GM23338 (cell line): ENCODE measurements at regions not wholly inside any gene's neighbourhood (a gene's known extent, or its start where the extent isn't known, plus 50 kb on each side); places are given as distances from the start of the nearest gene placed in this dataset.

Experiments used
- ATAC-seq: fragments of 200-7000 bp; cut with Tn5 transposase; 3 replicates; pipeline ENCODE4 v1.9.1; 2020
- DNase-seq: peaks from one replicate; pipeline ENCODE4 v3.0.0-alpha.2; 2015; ENCODE audit warnings: low spot score
- H2AFZ ChIP-seq: fragments of 200-600 bp; sonication (generic); 2 replicates; pipeline ENCODE4 v1.8.0; 2016; ENCODE audit warnings: antibody characterized with exemption, mild to moderate bottlenecking, moderate library complexity
- H3F3A ChIP-seq: fragments of 200-600 bp; sonication (generic); replicated peaks from 2 replicates; pipeline ENCODE4 v1.8.0; 2017; ENCODE audit warnings: antibody characterized with exemption, mixed run types, low read depth
- H3K27ac ChIP-seq: fragments of 200-600 bp; sonication (generic); 2 replicates; pipeline ENCODE4 v1.6.1; 2016; ENCODE audit warnings: low read depth
- H3K27me3 ChIP-seq: fragments of 200-600 bp; sonication (generic); 2 replicates; pipeline ENCODE4 v1.8.0; 2016; ENCODE audit warnings: mild to moderate bottlenecking, mixed run types, moderate library complexity; ENCODE audit not compliant: insufficient read depth
- H3K36me3 ChIP-seq: fragments of 200-600 bp; sonication (generic); 2 replicates; pipeline ENCODE4 v1.8.0; 2016; ENCODE audit warnings: mild to moderate bottlenecking; ENCODE audit not compliant: insufficient read depth
- H3K4me1 ChIP-seq: fragments of 200-600 bp; sonication (generic); 2 replicates; pipeline ENCODE4 v1.8.0; 2016; ENCODE audit warnings: mild to moderate bottlenecking, moderate library complexity; ENCODE audit not compliant: insufficient read depth
- H3K4me2 ChIP-seq: fragments of 200-600 bp; sonication (generic); 2 replicates; pipeline ENCODE4 v1.7.1; 2017; ENCODE audit warnings: mixed run types
- H3K4me3 ChIP-seq: fragments of 200-600 bp; sonication (generic); 2 replicates; pipeline ENCODE4 v1.6.1; 2016; ENCODE audit warnings: mixed run types
- H3K79me2 ChIP-seq: fragments of 200-600 bp; sonication (generic); replicated peaks from 2 replicates; pipeline ENCODE4 v1.8.0; 2017; ENCODE audit warnings: mild to moderate bottlenecking; ENCODE audit not compliant: insufficient read depth
- H3K9me2 ChIP-seq: fragments of 200-600 bp; sonication (generic); 2 replicates; pipeline ENCODE4 v1.8.0; 2017; ENCODE audit not compliant: insufficient read depth
- H4K20me1 ChIP-seq: fragments of 200-600 bp; sonication (generic); replicated peaks from 2 replicates; pipeline ENCODE4 v1.8.0; 2017; ENCODE audit warnings: mild to moderate bottlenecking; ENCODE audit not compliant: insufficient read depth
- H3K27ac Mint-ChIP-seq: 2 replicates; pipeline ENCODE4 v1.8.0; 2020; ENCODE audit warnings: inconsistent platforms, mild to moderate bottlenecking, moderate library complexity, mixed read lengths
- H3K27me3 Mint-ChIP-seq: 3 replicates; pipeline ENCODE4 v1.8.0; 2022; ENCODE audit warnings: low read depth, mild to moderate bottlenecking, moderate library complexity, mixed read lengths, inconsistent platforms; ENCODE audit not compliant: insufficient read depth, poor library complexity
- H3K36me3 Mint-ChIP-seq: 3 replicates; pipeline ENCODE4 v1.8.0; 2021; ENCODE audit warnings: low read depth, mild to moderate bottlenecking, inconsistent platforms, moderate library complexity, mixed read lengths
- H3K4me1 Mint-ChIP-seq: 3 replicates; pipeline ENCODE4 v1.8.0; 2020; ENCODE audit warnings: mild to moderate bottlenecking, inconsistent platforms, mixed read lengths
- H3K4me3 Mint-ChIP-seq: 3 replicates; pipeline ENCODE4 v1.8.0; 2021; ENCODE audit warnings: moderate library complexity, mild to moderate bottlenecking, inconsistent platforms, mixed read lengths
- H3K9me3 Mint-ChIP-seq: 3 replicates; pipeline ENCODE4 v1.8.0; 2020; ENCODE audit warnings: moderate library complexity, mild to moderate bottlenecking, inconsistent platforms, mixed read lengths
- CREB1 ChIP-seq: fragments of 250-450 bp; sonication (Bioruptor Pico); IDR thresholded peaks from 2 replicates; pipeline ENCODE4 v1.5.0; 2020; ENCODE audit warnings: low read depth, mild to moderate bottlenecking, moderate library complexity
- EZH2 ChIP-seq: fragments of 200-600 bp; sonication (generic); IDR thresholded peaks from one replicate; pipeline ENCODE4 v1.8.0; 2017; ENCODE audit warnings: antibody characterized with exemption, mild to moderate bottlenecking, low read depth; ENCODE audit not compliant: unreplicated experiment
- EZH2phosphoT487 ChIP-seq: fragments of 200-600 bp; sonication (generic); IDR thresholded peaks from one replicate; pipeline ENCODE4 v1.8.1; 2018; ENCODE audit warnings: antibody characterized with exemption; ENCODE audit not compliant: unreplicated experiment
- NANOG ChIP-seq: IDR thresholded peaks from 2 replicates; pipeline ENCODE4 v1.6.1; 2016; ENCODE audit warnings: antibody characterized with exemption, borderline replicate concordance
- POLR2AphosphoS5 ChIP-seq: IDR thresholded peaks from 2 replicates; pipeline ENCODE4 v1.6.1; 2016; ENCODE audit warnings: antibody characterized with exemption, low read depth
- STAT1 ChIP-seq: IDR thresholded peaks from one replicate; pipeline ENCODE4 v1.6.1; 2016; ENCODE audit warnings: antibody characterized with exemption; ENCODE audit not compliant: unreplicated experiment
- ZNF331 ChIP-seq: fragments of 250-450 bp; sonication (Bioruptor Pico); IDR thresholded peaks from 2 replicates; pipeline ENCODE4 v1.5.0; 2020; ENCODE audit warnings: low read depth, mild to moderate bottlenecking, moderate library complexity
- TF ChIP-seq, protein P1 (sequence below): fragments of 250-450 bp; sonication (Bioruptor Pico); IDR thresholded peaks from 2 replicates; pipeline ENCODE4 v1.5.0; 2020; ENCODE audit warnings: mild to moderate bottlenecking, moderate library complexity
- TF ChIP-seq, protein P2 (sequence below), 2 experiments: fragments of 200-600 bp in 1 of 2; sonication (generic) in 1 of 2; conservative IDR thresholded peaks; 2 replicates each; pipeline versions ENCODE4 v1.5.1 to v1.6.1; 2016 to 2017; ENCODE audit warnings: antibody characterized with exemption in 2 of 2, low read depth in 2 of 2, mild to moderate bottlenecking in 2 of 2, moderate library complexity in 1 of 2
- TF ChIP-seq, protein P3 (sequence below): IDR thresholded peaks from one replicate; pipeline ENCODE4 v1.6.1; 2018; ENCODE audit warnings: antibody characterized with exemption; ENCODE audit not compliant: unreplicated experiment
- TF ChIP-seq, protein P4 (sequence below): IDR thresholded peaks from 2 replicates; pipeline ENCODE4 v1.6.1; 2016; ENCODE audit warnings: antibody characterized with exemption

DNA sequence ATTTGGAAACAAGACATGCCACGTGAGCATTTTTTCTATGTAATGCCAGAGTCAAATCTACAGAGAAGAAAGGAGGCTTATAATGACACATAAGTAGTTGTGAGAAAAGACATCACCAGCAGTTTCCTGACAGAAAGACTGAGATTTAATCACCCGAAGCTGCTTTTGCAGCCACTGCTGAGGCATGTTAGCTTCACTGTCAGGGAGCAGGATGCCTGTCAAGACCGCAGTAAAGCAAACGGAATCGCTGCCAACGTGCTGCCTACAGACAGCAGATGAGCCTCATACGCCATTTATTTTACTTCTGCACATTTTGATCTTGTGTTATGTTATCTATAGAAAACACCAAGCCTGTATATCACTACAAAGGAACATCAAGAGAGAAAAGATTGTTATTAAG, 68.7 kb upstream of the NDST3 start (continued):
- TF ChIP-seq, protein P1, sequence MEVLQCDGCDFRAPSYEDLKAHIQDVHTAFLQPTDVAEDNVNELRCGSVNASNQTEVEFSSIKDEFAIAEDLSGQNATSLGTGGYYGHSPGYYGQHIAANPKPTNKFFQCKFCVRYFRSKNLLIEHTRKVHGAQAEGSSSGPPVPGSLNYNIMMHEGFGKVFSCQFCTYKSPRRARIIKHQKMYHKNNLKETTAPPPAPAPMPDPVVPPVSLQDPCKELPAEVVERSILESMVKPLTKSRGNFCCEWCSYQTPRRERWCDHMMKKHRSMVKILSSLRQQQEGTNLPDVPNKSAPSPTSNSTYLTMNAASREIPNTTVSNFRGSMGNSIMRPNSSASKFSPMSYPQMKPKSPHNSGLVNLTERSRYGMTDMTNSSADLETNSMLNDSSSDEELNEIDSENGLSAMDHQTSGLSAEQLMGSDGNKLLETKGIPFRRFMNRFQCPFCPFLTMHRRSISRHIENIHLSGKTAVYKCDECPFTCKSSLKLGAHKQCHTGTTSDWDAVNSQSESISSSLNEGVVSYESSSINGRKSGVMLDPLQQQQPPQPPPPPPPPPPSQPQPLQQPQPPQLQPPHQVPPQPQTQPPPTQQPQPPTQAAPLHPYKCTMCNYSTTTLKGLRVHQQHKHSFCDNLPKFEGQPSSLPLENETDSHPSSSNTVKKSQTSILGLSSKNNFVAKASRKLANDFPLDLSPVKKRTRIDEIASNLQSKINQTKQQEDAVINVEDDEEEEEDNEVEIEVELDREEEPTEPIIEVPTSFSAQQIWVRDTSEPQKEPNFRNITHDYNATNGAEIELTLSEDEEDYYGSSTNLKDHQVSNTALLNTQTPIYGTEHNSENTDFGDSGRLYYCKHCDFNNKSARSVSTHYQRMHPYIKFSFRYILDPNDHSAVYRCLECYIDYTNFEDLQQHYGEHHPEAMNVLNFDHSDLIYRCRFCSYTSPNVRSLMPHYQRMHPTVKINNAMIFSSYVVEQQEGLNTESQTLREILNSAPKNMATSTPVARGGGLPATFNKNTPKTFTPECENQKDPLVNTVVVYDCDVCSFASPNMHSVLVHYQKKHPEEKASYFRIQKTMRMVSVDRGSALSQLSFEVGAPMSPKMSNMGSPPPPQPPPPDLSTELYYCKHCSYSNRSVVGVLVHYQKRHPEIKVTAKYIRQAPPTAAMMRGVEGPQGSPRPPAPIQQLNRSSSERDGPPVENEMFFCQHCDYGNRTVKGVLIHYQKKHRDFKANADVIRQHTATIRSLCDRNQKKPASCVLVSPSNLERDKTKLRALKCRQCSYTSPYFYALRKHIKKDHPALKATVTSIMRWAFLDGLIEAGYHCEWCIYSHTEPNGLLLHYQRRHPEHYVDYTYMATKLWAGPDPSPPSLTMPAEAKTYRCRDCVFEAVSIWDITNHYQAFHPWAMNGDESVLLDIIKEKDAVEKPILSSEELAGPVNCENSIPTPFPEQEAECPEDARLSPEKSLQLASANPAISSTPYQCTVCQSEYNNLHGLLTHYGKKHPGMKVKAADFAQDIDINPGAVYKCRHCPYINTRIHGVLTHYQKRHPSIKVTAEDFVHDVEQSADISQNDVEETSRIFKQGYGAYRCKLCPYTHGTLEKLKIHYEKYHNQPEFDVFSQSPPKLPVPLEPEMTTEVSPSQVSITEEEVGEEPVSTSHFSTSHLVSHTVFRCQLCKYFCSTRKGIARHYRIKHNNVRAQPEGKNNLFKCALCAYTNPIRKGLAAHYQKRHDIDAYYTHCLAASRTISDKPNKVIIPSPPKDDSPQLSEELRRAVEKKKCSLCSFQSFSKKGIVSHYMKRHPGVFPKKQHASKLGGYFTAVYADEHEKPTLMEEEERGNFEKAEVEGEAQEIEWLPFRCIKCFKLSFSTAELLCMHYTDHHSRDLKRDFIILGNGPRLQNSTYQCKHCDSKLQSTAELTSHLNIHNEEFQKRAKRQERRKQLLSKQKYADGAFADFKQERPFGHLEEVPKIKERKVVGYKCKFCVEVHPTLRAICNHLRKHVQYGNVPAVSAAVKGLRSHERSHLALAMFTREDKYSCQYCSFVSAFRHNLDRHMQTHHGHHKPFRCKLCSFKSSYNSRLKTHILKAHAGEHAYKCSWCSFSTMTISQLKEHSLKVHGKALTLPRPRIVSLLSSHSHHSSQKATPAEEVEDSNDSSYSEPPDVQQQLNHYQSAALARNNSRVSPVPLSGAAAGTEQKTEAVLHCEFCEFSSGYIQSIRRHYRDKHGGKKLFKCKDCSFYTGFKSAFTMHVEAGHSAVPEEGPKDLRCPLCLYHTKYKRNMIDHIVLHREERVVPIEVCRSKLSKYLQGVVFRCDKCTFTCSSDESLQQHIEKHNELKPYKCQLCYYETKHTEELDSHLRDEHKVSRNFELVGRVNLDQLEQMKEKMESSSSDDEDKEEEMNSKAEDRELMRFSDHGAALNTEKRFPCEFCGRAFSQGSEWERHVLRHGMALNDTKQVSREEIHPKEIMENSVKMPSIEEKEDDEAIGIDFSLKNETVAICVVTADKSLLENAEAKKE = no peak
- no peak for TF ChIP-seq POLR2AphosphoS5

DNA sequence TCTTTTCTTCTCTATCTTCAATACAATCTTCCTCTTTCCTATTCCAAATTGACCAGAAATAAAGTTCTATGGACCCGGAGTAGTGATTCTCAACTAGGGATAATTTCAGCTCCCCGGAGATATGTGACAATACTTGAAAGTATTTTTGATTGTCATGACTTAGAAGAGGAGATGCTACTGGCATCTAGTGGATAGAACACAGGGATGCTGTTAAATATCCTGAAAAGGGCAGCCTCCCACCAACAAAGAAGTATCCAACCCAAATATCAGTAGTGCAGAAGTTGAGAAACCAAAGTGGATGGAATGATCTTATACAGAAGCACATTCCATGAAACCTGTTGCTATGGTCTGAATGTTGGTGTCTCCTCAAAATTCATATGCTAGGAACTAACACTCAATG, 65.7 kb upstream of the NDST3 start:
- Histone ChIP-seq H3K9me2 (no peaks in the 10 kb centered on the region), H3K4me1 (no peaks in the 10 kb centered on the region), H3K79me2 (no peaks in the 10 kb centered on the region), H3K4me3 (no peak overlapping the region), H3K4me2 (no peak overlapping the region), H3K36me3 (no peaks in the 10 kb centered on the region), H4K20me1 (no peaks in the 10 kb centered on the region), H3K27ac (no peak overlapping the region), H2AFZ (no peak overlapping the region), H3K27me3 (no peaks in the 10 kb centered on the region), H3F3A (no peaks in the 10 kb centered on the region)
- ATAC-seq (no peak), DNase-seq (peak; percentile 6)
- no peaks in the 10 kb centered on the region for H3K27me3 Mint-ChIP-seq
- no peaks in the 10 kb centered on the region for H3K4me1 Mint-ChIP-seq
- no peaks in the 10 kb centered on the region for H3K36me3 Mint-ChIP-seq
- H3K27ac Mint-ChIP-seq = no peak overlapping the region
- H3K4me3 Mint-ChIP-seq = no peak overlapping the region
- TF ChIP-seq, protein P2, sequence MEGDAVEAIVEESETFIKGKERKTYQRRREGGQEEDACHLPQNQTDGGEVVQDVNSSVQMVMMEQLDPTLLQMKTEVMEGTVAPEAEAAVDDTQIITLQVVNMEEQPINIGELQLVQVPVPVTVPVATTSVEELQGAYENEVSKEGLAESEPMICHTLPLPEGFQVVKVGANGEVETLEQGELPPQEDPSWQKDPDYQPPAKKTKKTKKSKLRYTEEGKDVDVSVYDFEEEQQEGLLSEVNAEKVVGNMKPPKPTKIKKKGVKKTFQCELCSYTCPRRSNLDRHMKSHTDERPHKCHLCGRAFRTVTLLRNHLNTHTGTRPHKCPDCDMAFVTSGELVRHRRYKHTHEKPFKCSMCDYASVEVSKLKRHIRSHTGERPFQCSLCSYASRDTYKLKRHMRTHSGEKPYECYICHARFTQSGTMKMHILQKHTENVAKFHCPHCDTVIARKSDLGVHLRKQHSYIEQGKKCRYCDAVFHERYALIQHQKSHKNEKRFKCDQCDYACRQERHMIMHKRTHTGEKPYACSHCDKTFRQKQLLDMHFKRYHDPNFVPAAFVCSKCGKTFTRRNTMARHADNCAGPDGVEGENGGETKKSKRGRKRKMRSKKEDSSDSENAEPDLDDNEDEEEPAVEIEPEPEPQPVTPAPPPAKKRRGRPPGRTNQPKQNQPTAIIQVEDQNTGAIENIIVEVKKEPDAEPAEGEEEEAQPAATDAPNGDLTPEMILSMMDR (conservative IDR thresholded peaks at IDR 0.05; ENCODE audit: low read depth in 2 of 2) = peak in 1 of 2 experiments; percentile 35; a peak in 3 of 4 replicates
- TF ChIP-seq ZNF331 (no peak), NANOG (no peak), CREB1 (CRISPR knock-in tag) (no peak), STAT1 (no peak), EZH2 (no peak), EZH2phosphoT487 (no peak)
- TF ChIP-seq, protein P3, sequence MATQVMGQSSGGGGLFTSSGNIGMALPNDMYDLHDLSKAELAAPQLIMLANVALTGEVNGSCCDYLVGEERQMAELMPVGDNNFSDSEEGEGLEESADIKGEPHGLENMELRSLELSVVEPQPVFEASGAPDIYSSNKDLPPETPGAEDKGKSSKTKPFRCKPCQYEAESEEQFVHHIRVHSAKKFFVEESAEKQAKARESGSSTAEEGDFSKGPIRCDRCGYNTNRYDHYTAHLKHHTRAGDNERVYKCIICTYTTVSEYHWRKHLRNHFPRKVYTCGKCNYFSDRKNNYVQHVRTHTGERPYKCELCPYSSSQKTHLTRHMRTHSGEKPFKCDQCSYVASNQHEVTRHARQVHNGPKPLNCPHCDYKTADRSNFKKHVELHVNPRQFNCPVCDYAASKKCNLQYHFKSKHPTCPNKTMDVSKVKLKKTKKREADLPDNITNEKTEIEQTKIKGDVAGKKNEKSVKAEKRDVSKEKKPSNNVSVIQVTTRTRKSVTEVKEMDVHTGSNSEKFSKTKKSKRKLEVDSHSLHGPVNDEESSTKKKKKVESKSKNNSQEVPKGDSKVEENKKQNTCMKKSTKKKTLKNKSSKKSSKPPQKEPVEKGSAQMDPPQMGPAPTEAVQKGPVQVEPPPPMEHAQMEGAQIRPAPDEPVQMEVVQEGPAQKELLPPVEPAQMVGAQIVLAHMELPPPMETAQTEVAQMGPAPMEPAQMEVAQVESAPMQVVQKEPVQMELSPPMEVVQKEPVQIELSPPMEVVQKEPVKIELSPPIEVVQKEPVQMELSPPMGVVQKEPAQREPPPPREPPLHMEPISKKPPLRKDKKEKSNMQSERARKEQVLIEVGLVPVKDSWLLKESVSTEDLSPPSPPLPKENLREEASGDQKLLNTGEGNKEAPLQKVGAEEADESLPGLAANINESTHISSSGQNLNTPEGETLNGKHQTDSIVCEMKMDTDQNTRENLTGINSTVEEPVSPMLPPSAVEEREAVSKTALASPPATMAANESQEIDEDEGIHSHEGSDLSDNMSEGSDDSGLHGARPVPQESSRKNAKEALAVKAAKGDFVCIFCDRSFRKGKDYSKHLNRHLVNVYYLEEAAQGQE = no peak
- TF ChIP-seq, protein P4, sequence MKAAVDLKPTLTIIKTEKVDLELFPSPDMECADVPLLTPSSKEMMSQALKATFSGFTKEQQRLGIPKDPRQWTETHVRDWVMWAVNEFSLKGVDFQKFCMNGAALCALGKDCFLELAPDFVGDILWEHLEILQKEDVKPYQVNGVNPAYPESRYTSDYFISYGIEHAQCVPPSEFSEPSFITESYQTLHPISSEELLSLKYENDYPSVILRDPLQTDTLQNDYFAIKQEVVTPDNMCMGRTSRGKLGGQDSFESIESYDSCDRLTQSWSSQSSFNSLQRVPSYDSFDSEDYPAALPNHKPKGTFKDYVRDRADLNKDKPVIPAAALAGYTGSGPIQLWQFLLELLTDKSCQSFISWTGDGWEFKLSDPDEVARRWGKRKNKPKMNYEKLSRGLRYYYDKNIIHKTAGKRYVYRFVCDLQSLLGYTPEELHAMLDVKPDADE = no peak
- H3K9me3 Mint-ChIP-seq = no peaks in the 10 kb centered on the region
